ENCODE measurements at regions not wholly inside any gene's neighbourhood (a gene's known extent, or its start where the extent isn't known, plus 50 kb on each side); places are given as distances from the start of the nearest gene placed in this dataset.
"Not testable (repeated sequence)": the region's sequence is repeated elsewhere in the genome, so short reads cannot be mapped to it uniquely, and the experiment has no call there.

GRCh38 chr2:83823229-83823628 lies 635.9 kb downstream of the SUCLG1 start:
- FAIRE-seq (no peak), DNase-seq (ENCODE audit: low spot score in 2 of 2) (no peak)

- DNase-seq (ENCODE audit: low spot score in 2 of 2): no peak
- peak; percentile 19 for FAIRE-seq
Measured at GRCh38 chr2:83817511-83817910, 641.6 kb downstream of the SUCLG1 start.

- no peak for FAIRE-seq
- DNase-seq (ENCODE audit: low spot score in 2 of 2): no peak
Measured at GRCh38 chr2:83808878-83809277, 650.2 kb downstream of the SUCLG1 start.

GRCh38 chr2:83802604-83803003 lies 656.5 kb downstream of the SUCLG1 start:
- DNase-seq (ENCODE audit: low spot score in 2 of 2): no peak
- no peak for FAIRE-seq

GRCh38 chr2:83795777-83796176 lies 663.3 kb downstream of the SUCLG1 start:
- FAIRE-seq (no peak), DNase-seq (ENCODE audit: low spot score in 2 of 2) (no peak)

- not testable (repeated sequence) for DNase-seq (ENCODE audit: low spot score in 2 of 2); FAIRE-seq
Measured at GRCh38 chr2:83790467-83790866, 668.6 kb downstream of the SUCLG1 start.

- not testable (repeated sequence) for DNase-seq (ENCODE audit: low spot score in 2 of 2); FAIRE-seq
Measured at GRCh38 chr2:83789674-83790073, 669.4 kb downstream of the SUCLG1 start.

GRCh38 chr2:83788938-83789566 lies 670.0 kb downstream of the SUCLG1 start:
- not testable (repeated sequence) for FAIRE-seq; DNase-seq (ENCODE audit: low spot score in 2 of 2)

GRCh38 chr2:83787189-83787588 lies 671.9 kb downstream of the SUCLG1 start:
- no peak for FAIRE-seq

GRCh38 chr2:83786140-83786539 lies 672.9 kb downstream of the SUCLG1 start:
- FAIRE-seq (no peak), DNase-seq (ENCODE audit: low spot score in 2 of 2) (no peak)

More at GRCh38 chr2:83787189-83787588, 671.9 kb downstream of the SUCLG1 start:
- DNase-seq (ENCODE audit: low spot score in 2 of 2): no peak

- DNase-seq (ENCODE audit: low spot score in 2 of 2): no peak
- no peak for FAIRE-seq
Measured at GRCh38 chr2:83784947-83785346, 674.1 kb downstream of the SUCLG1 start.

GRCh38 chr2:83784315-83784714 lies 674.8 kb downstream of the SUCLG1 start:
- FAIRE-seq (no peak), DNase-seq (ENCODE audit: low spot score in 2 of 2) (no peak)

- FAIRE-seq: no peak
- no peak for DNase-seq (ENCODE audit: low spot score in 2 of 2)
Measured at GRCh38 chr2:83782122-83782521, 677.0 kb downstream of the SUCLG1 start.

GRCh38 chr2:83764447-83765005 lies 694.6 kb downstream of the SUCLG1 start:
- DNase-seq (ENCODE audit: low spot score in 2 of 2) (no peak), FAIRE-seq (no peak)

GRCh38 chr2:83757329-83757728 lies 701.8 kb downstream of the SUCLG1 start:
- DNase-seq (ENCODE audit: low spot score in 2 of 2): no peak
- FAIRE-seq: no peak

- FAIRE-seq: no peak
- DNase-seq (ENCODE audit: low spot score in 2 of 2): no peak
Measured at GRCh38 chr2:83756219-83756618, 702.9 kb downstream of the SUCLG1 start.

- DNase-seq (ENCODE audit: low spot score in 2 of 2) (no peak), FAIRE-seq (no peak)
Measured at GRCh38 chr2:83747141-83747540, 711.9 kb downstream of the SUCLG1 start.

GRCh38 chr2:83744855-83745254 lies 714.2 kb downstream of the SUCLG1 start:
- FAIRE-seq (no peak), DNase-seq (ENCODE audit: low spot score in 2 of 2) (no peak)

GRCh38 chr2:83742117-83742782 lies 716.8 kb downstream of the SUCLG1 start:
- DNase-seq (ENCODE audit: low spot score in 2 of 2) (no peak), FAIRE-seq (no peak)

GRCh38 chr2:83730223-83730622 lies 728.9 kb downstream of the SUCLG1 start:
- DNase-seq (ENCODE audit: low spot score in 2 of 2) (no peak), FAIRE-seq (no peak)

- FAIRE-seq (no peak), DNase-seq (ENCODE audit: low spot score in 2 of 2) (no peak)
Measured at GRCh38 chr2:83725735-83726134, 733.3 kb downstream of the SUCLG1 start.

- FAIRE-seq (no peak), DNase-seq (ENCODE audit: low spot score in 2 of 2) (no peak)
Measured at GRCh38 chr2:83705146-83705545, 753.9 kb downstream of the SUCLG1 start.

All from frontal cortex (tissue), 3 donors.